HL-60 (cell line): ENCODE measurements at regions not wholly inside any gene's neighbourhood (a gene's known extent, or its start where the extent isn't known, plus 50 kb on each side); places are given as distances from the start of the nearest gene placed in this dataset.

Experiments used
- DNase-seq, 2 experiments: peaks; one replicate each; pipeline ENCODE4 v3.0.0-alpha.2; 2010 to 2020; ENCODE audit warnings: low read depth in 1 of 2, low spot score in 1 of 2
- H3K27ac ChIP-seq: fragments of 250-450 bp; sonication (Bioruptor Pico); replicated peaks from 2 replicates; pipeline ENCODE4 v1.5.1; 2020; ENCODE audit warnings: mild to moderate bottlenecking, moderate library complexity
- H3K27me3 ChIP-seq: fragments of 250-450 bp; sonication (Bioruptor Pico); 2 replicates; pipeline ENCODE4 v1.5.1; 2021; ENCODE audit warnings: mild to moderate bottlenecking, moderate library complexity; ENCODE audit not compliant: insufficient read depth, poor library complexity, severe bottlenecking
- H3K4me3 ChIP-seq: replicated peaks from 2 replicates; pipeline ENCODE4 v1.5.1; 2011; ENCODE audit warnings: mild to moderate bottlenecking, control low read depth, low read length; ENCODE audit not compliant: insufficient read depth
- GABPA ChIP-seq: IDR thresholded peaks from 2 replicates; pipeline ENCODE4 v1.6.1; 2012; ENCODE audit warnings: low read depth
- POLR2AphosphoS5 ChIP-seq: IDR thresholded peaks from 2 replicates; pipeline ENCODE4 v1.6.1; 2012; ENCODE audit warnings: low read depth
- SPI1 ChIP-seq: IDR thresholded peaks from 2 replicates; pipeline ENCODE4 v1.6.1; 2012; ENCODE audit warnings: low read depth, mild to moderate bottlenecking, borderline replicate concordance
- TF ChIP-seq, protein P1 (sequence below): IDR thresholded peaks from 2 replicates; pipeline ENCODE4 v1.6.1; 2012; ENCODE audit warnings: low read depth; ENCODE audit not compliant: insufficient replicate concordance
- TF ChIP-seq, protein P2 (sequence below): IDR thresholded peaks from one replicate; pipeline ENCODE4 v1.5.1; 2011; ENCODE audit warnings: low read length, control low read depth, inconsistent platforms; ENCODE audit not compliant: insufficient read depth

- H3K27ac ChIP-seq, result no peak overlapping the region
- no peak for DNase-seq
- TF ChIP-seq SPI1, result no peak
- TF ChIP-seq GABPA, result no peak
- TF ChIP-seq POLR2AphosphoS5, result no peak
- TF ChIP-seq, protein P1, sequence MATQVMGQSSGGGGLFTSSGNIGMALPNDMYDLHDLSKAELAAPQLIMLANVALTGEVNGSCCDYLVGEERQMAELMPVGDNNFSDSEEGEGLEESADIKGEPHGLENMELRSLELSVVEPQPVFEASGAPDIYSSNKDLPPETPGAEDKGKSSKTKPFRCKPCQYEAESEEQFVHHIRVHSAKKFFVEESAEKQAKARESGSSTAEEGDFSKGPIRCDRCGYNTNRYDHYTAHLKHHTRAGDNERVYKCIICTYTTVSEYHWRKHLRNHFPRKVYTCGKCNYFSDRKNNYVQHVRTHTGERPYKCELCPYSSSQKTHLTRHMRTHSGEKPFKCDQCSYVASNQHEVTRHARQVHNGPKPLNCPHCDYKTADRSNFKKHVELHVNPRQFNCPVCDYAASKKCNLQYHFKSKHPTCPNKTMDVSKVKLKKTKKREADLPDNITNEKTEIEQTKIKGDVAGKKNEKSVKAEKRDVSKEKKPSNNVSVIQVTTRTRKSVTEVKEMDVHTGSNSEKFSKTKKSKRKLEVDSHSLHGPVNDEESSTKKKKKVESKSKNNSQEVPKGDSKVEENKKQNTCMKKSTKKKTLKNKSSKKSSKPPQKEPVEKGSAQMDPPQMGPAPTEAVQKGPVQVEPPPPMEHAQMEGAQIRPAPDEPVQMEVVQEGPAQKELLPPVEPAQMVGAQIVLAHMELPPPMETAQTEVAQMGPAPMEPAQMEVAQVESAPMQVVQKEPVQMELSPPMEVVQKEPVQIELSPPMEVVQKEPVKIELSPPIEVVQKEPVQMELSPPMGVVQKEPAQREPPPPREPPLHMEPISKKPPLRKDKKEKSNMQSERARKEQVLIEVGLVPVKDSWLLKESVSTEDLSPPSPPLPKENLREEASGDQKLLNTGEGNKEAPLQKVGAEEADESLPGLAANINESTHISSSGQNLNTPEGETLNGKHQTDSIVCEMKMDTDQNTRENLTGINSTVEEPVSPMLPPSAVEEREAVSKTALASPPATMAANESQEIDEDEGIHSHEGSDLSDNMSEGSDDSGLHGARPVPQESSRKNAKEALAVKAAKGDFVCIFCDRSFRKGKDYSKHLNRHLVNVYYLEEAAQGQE, result no peak
- TF ChIP-seq, protein P2, sequence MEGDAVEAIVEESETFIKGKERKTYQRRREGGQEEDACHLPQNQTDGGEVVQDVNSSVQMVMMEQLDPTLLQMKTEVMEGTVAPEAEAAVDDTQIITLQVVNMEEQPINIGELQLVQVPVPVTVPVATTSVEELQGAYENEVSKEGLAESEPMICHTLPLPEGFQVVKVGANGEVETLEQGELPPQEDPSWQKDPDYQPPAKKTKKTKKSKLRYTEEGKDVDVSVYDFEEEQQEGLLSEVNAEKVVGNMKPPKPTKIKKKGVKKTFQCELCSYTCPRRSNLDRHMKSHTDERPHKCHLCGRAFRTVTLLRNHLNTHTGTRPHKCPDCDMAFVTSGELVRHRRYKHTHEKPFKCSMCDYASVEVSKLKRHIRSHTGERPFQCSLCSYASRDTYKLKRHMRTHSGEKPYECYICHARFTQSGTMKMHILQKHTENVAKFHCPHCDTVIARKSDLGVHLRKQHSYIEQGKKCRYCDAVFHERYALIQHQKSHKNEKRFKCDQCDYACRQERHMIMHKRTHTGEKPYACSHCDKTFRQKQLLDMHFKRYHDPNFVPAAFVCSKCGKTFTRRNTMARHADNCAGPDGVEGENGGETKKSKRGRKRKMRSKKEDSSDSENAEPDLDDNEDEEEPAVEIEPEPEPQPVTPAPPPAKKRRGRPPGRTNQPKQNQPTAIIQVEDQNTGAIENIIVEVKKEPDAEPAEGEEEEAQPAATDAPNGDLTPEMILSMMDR, result no peak
- H3K27me3 ChIP-seq, result peaks cover 10% of the 10 kb centered on the region
- no peak overlapping the region for H3K4me3 ChIP-seq
Measured at GRCh38 chr4:138802499-138802898, 213.1 kb upstream of the NOCT start.

DNA sequence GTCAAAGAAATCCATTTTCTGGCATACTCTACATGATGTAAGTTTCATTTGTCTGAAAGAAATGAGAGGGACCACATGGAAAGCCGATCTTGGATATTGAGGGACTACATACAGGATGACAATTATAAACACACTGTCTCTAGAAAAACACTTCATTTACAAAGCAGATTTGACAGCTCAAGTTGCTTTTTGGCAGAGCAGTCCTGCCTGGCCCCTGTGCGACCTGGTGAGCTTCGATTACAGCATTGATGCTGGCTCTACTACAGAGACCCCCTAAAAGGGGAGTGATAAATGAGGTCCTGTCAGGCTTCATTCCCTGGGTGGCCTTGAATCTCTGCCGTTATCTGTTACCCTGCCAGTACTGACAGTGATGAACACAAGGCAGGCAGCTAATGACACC is 215.2 kb upstream of the NOCT start:
- H3K4me3 ChIP-seq, result no peak overlapping the region
- H3K27me3 ChIP-seq, result peaks cover 10% of the 10 kb centered on the region
- no peak for DNase-seq
- TF ChIP-seq GABPA (no peak), POLR2AphosphoS5 (no peak), SPI1 (no peak)
- TF ChIP-seq, protein P2, result no peak
- TF ChIP-seq, protein P1, result no peak
- H3K27ac ChIP-seq, result no peak overlapping the region

- Histone ChIP-seq H3K27ac (no peak overlapping the region), H3K27me3 (peaks cover 4% of the 10 kb centered on the region), H3K4me3 (no peak overlapping the region)
- TF ChIP-seq POLR2AphosphoS5 (no peak), SPI1 (no peak)
- DNase-seq, result no peak
Measured at GRCh38 chr4:138798404-138798803, 217.2 kb upstream of the NOCT start.

DNA sequence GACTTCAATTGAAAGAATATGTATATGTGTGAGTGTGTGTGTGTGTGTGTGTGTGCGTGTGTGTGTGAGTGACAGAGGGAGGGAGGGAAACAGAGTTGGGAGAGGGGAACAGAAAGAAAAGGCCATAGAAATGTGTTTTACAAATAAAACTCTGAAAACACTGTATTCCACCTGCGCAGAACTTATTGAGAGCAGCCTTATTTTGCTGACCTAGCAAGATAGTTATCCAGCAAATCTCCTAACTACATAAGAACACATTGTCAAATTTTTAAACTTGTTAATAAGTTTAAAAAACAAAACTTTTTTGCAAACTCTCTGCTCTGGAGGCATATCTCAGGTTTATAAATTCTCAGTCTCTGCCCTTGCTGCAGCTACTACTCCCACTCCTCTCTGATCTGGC is 217.9 kb upstream of the NOCT start:
- Histone ChIP-seq H3K27me3 (peaks cover 4% of the 10 kb centered on the region), H3K27ac (no peak overlapping the region), H3K4me3 (no peak overlapping the region)
- TF ChIP-seq, protein P2, result no peak
- no peak for TF ChIP-seq POLR2AphosphoS5
- TF ChIP-seq, protein P1, result no peak
- no peak for TF ChIP-seq GABPA
- TF ChIP-seq SPI1, result no peak
- no peak for DNase-seq
